ENCODE measurements at regions not wholly inside any gene's neighbourhood (a gene's known extent, or its start where the extent isn't known, plus 50 kb on each side); places are given as distances from the start of the nearest gene placed in this dataset.

GRCh38 chr6:120410586-120410985, 923.7 kb downstream of the TBC1D32 start:
- TF ChIP-seq EZH2 (IDR thresholded peaks at IDR 0.05; ENCODE audit: insufficient read depth, poor library complexity, severe bottlenecking) = no peak
- TF ChIP-seq EZH2phosphoT487 (IDR thresholded peaks at IDR 0.05; ENCODE audit: insufficient read depth, low read depth) = no peak
